ENCODE measurements at regions not wholly inside any gene's neighbourhood (a gene's known extent, or its start where the extent isn't known, plus 50 kb on each side); places are given as distances from the start of the nearest gene placed in this dataset.

DNA sequence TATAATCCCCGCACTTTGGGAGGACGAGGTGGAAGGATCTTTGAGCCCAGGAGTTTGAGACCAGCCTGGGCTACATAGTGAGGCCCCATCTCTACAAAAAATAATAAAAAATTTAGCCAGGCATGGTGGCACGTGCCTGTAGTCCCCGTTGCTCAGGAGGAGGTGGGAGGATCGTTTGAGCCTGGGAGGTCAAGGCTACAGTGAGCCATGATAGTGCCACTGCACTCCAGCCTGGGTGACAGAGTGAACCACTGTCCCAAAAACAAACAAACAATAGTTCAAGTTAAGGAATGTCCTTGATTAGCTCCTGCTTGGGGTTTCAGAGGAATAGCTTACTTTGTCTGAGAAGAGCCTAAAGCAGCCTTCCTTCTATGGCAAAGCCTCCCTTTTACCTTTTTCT, 51.7 kb upstream of the AMOTL2 start:
- in situ Hi-C loops (cut with MboI) = no loop called here
- H3K4me3 ChIP-seq = no peak overlapping the region
- TF ChIP-seq ZNF174 (CRISPR knock-in tag; IDR thresholded peaks at IDR 0.05) = no peak
- TF ChIP-seq CBX8 (IDR thresholded peaks at IDR 0.05; ENCODE audit: borderline replicate concordance, extremely low read depth, low read depth, low read length, poor library complexity, severe bottlenecking) = no peak
- TF ChIP-seq ZNF282 (CRISPR knock-in tag; IDR thresholded peaks at IDR 0.05) = no peak
- no peak for TF ChIP-seq RFX5 (IDR thresholded peaks at IDR 0.05; ENCODE audit: low read depth, low read length)
- no peak for TF ChIP-seq NFE2 (IDR thresholded peaks at IDR 0.05; ENCODE audit: low read depth)
- TF ChIP-seq KHSRP (IDR thresholded peaks at IDR 0.05) = no peak
- no peak for TF ChIP-seq RBFOX2 (IDR thresholded peaks at IDR 0.05; ENCODE audit: low read depth, low read length)
- no peak for TF ChIP-seq NRF1 (conservative IDR thresholded peaks at IDR 0.05 in 1 of 2, IDR thresholded peaks at IDR 0.05 in 1 of 2)
- no peak for TF ChIP-seq SREBF1 (IDR thresholded peaks at IDR 0.05; ENCODE audit: borderline replicate concordance, low read depth, low read length)
- TF ChIP-seq DDX20 (tag; IDR thresholded peaks at IDR 0.05; ENCODE audit: low read depth) = no peak
- no peak for TF ChIP-seq ZNF263 (CRISPR knock-in tag; IDR thresholded peaks at IDR 0.05; ENCODE audit: borderline replicate concordance)
- TF ChIP-seq IRF1 (CRISPR knock-in tag; IDR thresholded peaks at IDR 0.05; ENCODE audit: borderline replicate concordance) = no peak
- no peak for TF ChIP-seq GMEB1 (CRISPR knock-in tag; IDR thresholded peaks at IDR 0.05)
- TF ChIP-seq NR2C2 (CRISPR knock-in tag; IDR thresholded peaks at IDR 0.05) = no peak
- no peak for TF ChIP-seq NR2C2 (tag; IDR thresholded peaks at IDR 0.05)
- TF ChIP-seq ZNF696 (CRISPR knock-in tag; conservative IDR thresholded peaks at IDR 0.05) = no peak
- H3K4me1 ChIP-seq (replicated peaks in 1 of 2; ENCODE audit: control insufficient read depth in 2 of 2, insufficient read depth in 2 of 2, low read length in 2 of 2) = no peaks in the 10 kb centered on the region
- CTCF ChIA-PET (ENCODE audit: low intra/inter-chr PET ratio) = no interaction called here
- H4K20me1 ChIP-seq (replicated peaks; ENCODE audit: control insufficient read depth, insufficient read depth, low read length) = no peaks in the 10 kb centered on the region
- ATAC-seq (no peak), DNase-seq (ENCODE audit: extremely low read depth in 1 of 4, low spot score in 3 of 4) (no peak), FAIRE-seq (no peak)
- H3K27ac ChIP-seq (ENCODE audit: extremely low read depth, low read depth, low read length) = no peak overlapping the region
- no peaks in the 10 kb centered on the region for H3K79me2 ChIP-seq (ENCODE audit: control insufficient read depth, insufficient read depth, low read length)
- no peaks in the 10 kb centered on the region for H3K9me1 ChIP-seq (ENCODE audit: control insufficient read depth, insufficient read depth, low read length)
- H3K36me3 ChIP-seq (ENCODE audit: control insufficient read depth, insufficient read depth, low read length) = no peaks in the 10 kb centered on the region
- intact Hi-C loops (cut with micrococcal nuclease) = no loop called here
- WGBS (ENCODE audit: insufficient coverage, low coverage, missing lambda C conversion rate) = 2% methylated on average over 5 of the region's 5 CpGs
- POLR2A ChIA-PET = no interaction called here
- peaks cover 0 to 12% of the 10 kb centered on the region in 2 experiments; a peak in 1 of 5 replicates for H3K27me3 ChIP-seq (ENCODE audit: control insufficient read depth in 2 of 2, insufficient read depth in 2 of 2, low read length in 2 of 2)
- no TSS peak for BruUV-seq (replicated peaks)
- H3K9ac ChIP-seq (ENCODE audit: insufficient read depth in 1 of 2, low read depth in 2 of 2, low read length in 2 of 2) = no peak overlapping the region
- H2AFZ ChIP-seq (ENCODE audit: low read depth, low read length) = no peak overlapping the region
- H3K9me3 ChIP-seq (replicated peaks; ENCODE audit: control insufficient read depth, insufficient read depth, low read depth, low read length) = no peaks in the 10 kb centered on the region
- no peak overlapping the region for H3K4me2 ChIP-seq (ENCODE audit: insufficient read depth, low read length)
